Activated CD8-positive, alpha-beta memory T cell treated with anti-CD3 and anti-CD28 coated beads for 1 hour (primary cell): ENCODE measurements at regions not wholly inside any gene's neighbourhood (a gene's known extent, or its start where the extent isn't known, plus 50 kb on each side); places are given as distances from the start of the nearest gene placed in this dataset.

Experiments used
- DNase-seq, 2 donors: peaks; one replicate each; pipeline ENCODE4 v3.0.0-alpha.2; 2020; ENCODE audit warnings: low read depth in 1 of 2; ENCODE audit errors: extremely low read depth in 1 of 2

GRCh38 chr14:65222440-65222858 lies 120.1 kb upstream of the MAX start:
- DNase-seq = peak in 1 of 2 donors; percentile 32

- DNase-seq = no peak
Observed at GRCh38 chr14:65223636-65224035, 121.3 kb upstream of the MAX start.

GRCh38 chr14:65224799-65225198 lies 122.5 kb upstream of the MAX start:
- no peak for DNase-seq

DNA sequence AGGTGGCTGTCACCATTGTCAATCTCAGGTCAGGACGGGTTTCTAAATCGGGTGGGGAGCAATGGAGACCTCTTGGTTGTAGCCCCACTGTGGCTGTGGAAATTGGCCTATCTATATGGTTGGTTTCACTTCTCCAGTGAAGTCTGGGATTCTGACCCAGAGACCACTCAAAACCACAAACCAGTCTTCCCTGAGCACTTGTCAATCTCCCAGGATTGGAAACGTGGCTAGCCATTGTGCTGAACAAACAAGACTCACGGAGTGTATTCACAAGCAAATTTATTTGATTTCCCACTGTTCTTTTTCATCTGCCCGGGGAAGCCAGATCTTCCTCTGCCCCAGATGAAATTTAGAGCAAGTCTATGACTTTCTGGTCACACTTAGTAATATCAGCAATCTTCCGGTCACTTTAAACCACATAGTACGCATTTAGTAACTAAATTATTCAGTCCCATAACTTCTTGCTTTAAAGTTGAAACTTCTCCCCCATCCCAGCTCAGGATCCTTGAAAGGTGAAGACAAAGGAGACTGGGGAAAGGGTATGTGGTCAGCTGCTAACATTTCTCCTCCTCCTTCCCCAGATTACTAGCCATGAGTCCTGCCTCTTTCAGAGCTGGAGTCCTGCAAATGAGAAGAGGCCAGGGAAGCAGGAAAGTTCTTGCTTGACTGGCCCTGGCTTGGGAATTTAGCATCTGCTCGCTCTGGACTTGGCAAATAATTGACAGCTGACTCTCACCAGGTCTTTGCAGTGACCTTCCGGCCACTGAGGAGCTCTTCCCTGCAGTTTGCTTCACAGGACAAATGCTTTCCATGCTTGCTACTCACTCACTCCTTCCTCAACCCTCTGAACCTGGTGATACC lies 123.2 kb upstream of the MAX start:
- no peak for DNase-seq

- DNase-seq = no peak
Observed at GRCh38 chr14:65226824-65227604, 124.7 kb upstream of the MAX start.

DNA sequence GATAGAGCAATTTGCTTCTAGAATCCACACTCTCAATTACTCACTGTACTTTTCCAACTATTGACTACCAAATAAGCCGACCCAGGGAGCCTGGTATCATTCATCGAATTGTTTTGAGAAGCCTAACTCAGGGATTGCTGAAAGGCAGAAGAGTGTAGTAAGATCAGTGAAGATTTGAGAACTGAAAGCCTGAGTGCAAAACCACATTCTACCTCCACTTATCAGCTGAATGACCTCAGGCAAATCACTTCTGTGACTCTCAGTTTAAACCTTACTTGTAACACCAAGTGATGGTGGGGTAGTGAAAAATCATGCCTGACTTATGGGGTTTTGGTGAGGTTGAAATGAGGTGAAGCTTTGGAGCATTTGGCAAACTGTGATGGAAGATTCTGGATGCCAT lies 126.1 kb upstream of the MAX start:
- DNase-seq = no peak

DNA sequence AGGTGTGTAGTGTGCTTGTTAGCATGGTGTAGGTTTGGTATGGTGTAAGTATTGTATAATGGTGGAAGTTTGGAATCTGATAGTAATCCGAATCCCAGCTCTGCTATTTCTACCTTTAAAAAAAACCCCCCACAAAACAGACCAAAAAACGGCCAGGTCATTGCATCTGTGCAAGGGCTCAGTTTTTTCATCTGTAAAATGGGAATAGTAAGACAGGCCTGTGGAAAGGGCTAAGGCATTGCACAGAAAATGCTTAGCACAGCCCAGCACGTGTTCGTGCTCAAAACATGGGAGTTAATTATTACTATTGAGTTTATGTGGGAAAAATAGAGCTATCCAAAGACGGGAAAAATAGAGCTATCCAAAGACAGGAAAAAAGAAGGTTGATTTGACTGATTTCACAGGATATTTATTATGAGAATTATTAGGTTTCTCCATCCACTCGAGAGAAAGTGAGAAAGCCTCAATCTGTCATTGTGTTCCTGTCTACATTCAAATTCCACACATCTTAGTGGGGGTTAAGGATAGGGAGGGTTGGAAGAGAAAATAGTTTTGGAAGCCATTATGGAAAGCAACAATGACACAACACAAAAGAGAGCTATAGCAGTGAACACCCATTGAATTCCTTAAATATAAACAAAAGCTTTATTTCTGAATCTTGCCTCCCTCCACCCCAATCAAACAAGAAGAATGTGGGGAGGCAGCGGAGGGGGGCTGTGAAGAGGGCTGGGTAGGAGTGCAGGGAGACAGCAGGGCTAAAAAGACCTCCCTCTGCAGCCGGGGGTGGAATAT lies 126.8 kb upstream of the MAX start:
- DNase-seq = no peak

GRCh38 chr14:65229748-65230728 lies 127.7 kb upstream of the MAX start:
- DNase-seq = peak in 1 of 2 donors; percentile 18

- no peak for DNase-seq
Observed at GRCh38 chr14:65231286-65231980, 129.1 kb upstream of the MAX start.

GRCh38 chr14:65234752-65235361 lies 132.5 kb upstream of the MAX start:
- DNase-seq = no peak

DNA sequence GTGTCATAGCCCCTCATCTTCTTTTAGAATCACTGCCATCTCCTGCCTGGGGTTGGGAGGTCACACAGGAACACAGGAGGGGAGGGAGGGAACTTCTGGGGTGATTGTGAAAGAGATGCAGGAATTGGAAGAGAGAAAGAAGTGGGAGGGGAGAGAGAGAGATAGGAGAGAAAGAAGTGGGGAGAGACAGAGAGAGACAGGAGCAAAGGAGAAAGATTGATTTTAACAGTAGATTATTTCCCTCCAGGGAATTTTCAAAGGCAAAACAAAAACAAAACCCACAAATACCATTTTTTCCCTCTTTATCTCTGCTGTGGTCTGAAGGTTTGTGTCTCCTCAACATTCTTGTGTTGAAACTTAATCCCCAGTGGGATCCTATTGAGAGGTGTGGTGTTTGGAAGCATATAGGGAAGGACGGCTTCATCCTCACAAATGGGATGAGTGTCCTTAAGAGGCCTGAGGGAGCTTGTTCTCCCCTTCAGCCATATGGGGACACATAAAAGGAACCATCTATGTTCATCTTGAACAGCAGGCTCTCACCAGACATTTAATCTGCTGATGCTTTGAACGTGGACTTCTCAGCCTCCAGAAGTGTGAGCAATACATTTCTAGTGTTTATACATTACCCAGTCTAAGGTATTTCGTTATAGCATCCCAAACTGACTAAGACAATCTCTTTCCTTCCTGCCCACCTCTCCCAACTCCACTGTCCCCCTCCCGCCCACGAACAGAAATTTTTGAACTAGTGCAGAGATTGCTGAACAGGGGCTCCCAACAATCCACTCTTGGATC lies 134.9 kb upstream of the MAX start:
- DNase-seq = no peak

DNA sequence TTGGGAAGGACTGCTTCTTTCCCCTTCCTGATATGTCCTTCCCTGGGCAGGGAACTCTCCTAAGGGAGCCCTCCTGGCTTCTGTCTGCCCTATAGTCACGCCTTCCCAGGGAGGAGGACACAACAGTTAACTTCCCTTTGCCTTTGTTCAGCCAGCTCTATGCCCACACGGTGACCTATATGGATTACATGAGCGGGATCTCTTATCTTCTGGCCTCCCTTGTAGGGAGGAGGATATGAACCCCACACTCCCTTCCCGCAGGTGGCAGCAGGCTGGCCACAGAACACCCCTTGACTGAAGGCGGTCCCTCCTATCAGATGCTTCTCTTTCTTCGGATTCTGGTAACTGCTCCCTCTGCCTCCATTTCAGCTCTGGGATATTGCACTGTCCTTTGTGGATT lies 135.6 kb upstream of the MAX start:
- no peak for DNase-seq

DNA sequence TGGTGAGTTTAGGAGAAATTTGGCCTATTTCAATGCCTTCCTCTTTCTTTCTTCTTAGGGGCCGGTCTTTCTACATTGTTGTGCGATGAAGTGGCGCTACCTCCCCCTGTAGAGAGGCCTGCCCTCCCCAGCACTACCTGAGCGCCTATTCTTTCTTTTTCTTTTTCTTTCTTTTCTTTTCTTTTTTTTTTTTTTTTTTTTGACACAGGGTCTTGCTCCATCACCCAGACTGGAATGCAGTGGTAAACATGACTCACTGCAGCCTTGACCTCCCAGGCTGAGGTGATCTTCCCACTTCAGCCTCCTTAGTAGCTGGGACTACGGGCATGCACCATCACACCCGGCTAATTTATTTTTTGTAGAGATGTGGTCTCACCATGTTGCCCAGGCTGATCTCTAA lies 136.1 kb upstream of the MAX start:
- no peak for DNase-seq

GRCh38 chr14:65239143-65239937 lies 137.0 kb upstream of the MAX start:
- DNase-seq = no peak

DNA sequence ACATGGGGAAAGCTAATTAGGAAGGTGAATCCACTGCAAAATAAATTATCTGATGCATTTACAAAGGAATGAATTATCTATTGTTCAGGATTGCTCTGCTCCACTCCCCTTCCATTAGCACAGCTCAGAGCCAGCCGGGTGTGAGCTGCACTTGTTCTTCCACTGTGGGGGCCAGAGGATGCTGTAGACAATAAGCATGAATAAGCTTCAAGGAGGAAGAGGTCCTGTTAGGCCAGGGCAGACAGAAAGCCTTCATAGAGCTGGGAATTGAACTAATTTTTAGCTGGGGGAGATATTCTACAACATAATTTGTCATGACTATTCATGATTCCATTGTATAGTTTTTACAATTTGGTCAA lies 137.6 kb upstream of the MAX start:
- DNase-seq = no peak

DNA sequence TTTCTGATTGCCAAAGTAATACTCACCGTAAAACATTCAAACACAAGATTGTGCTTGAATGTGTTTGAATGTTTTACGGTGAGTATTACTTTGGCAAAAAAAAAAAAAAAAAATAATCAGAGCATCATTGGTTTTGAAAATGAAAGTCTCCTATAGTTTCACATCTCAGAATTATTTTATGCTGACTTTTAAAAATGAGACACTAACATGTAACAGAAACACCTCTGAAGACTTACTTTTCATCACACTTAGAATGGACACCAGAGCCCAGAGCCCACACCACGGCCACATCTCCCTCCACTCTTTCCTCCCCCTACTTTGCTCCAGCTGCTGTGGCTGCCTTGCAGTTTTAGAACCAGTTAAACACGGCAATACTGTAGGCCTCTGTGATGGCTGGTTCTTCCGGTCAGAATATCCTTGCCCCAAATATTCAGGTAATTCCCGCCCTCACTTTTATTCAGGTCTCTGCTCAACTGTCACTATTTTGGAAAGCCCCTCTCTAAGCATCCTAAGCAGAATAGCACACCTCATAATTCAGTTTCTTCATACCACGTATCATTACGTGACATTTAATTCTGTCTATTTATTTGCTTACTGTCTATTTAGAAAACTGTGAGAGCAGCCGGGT lies 138.9 kb upstream of the MAX start:
- DNase-seq = no peak

DNA sequence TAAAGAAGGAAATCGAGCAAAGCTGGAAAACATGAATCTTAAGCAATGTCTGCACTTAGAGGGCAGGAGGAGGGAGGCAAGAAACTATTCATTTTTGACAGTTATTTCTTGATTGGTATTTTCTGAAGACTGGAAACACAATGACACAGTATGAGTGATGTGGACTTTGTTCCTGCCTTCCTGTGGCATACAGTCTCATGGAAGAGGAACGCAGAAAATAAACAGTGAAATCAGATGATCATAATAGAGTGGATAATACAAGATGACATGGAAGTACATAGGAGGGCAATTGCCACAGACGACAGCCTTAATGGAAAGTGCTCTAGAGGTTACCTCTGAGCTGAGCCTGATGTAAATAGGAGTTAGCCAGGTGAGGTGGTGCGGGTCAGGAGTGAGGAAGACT lies 140.4 kb upstream of the MAX start:
- no peak for DNase-seq
